NCI-H526 (cell line): ENCODE measurements at regions not wholly inside any gene's neighbourhood (a gene's known extent, or its start where the extent isn't known, plus 50 kb on each side); places are given as distances from the start of the nearest gene placed in this dataset.

Experiments
- DNase-seq, 2 experiments: peaks; one replicate each; lab custom pipeline; 2025; lab: John Stamatoyannopoulos, UW

- no peak for DNase-seq
Observed at GRCh38 chr20:62527781-62528180, 52.0 kb upstream of the GATA5 start.

GRCh38 chr20:62528983-62529891 lies 53.4 kb upstream of the GATA5 start:
- no peak for DNase-seq

GRCh38 chr20:62529896-62530642 lies 54.3 kb upstream of the GATA5 start:
- no peak for DNase-seq

- DNase-seq = no peak
Observed at GRCh38 chr20:62530643-62531032, 54.8 kb upstream of the GATA5 start.

GRCh38 chr20:62531046-62531838 lies 55.4 kb upstream of the GATA5 start:
- DNase-seq = no peak

GRCh38 chr20:62532921-62533320 lies 57.1 kb upstream of the GATA5 start:
- DNase-seq = no peak

GRCh38 chr20:62533591-62534495 lies 58.0 kb upstream of the GATA5 start:
- no peak for DNase-seq

- no peak for DNase-seq
Observed at GRCh38 chr20:62534526-62535221, 58.9 kb upstream of the GATA5 start.

GRCh38 chr20:62535282-62535811 lies 59.6 kb upstream of the GATA5 start:
- no peak for DNase-seq

GRCh38 chr20:62535964-62536363 lies 60.2 kb upstream of the GATA5 start:
- no peak for DNase-seq

GRCh38 chr20:62536871-62537401 lies 61.1 kb upstream of the GATA5 start:
- no peak for DNase-seq

GRCh38 chr20:62537649-62538292 lies 62.0 kb upstream of the GATA5 start:
- no peak for DNase-seq

- DNase-seq = no peak
Observed at GRCh38 chr20:62539198-62540045, 63.6 kb upstream of the GATA5 start.

GRCh38 chr20:62540504-62540903 lies 64.7 kb upstream of the GATA5 start:
- DNase-seq = no peak

- no peak for DNase-seq
Observed at GRCh38 chr20:62542862-62543261, 67.1 kb upstream of the GATA5 start.

GRCh38 chr20:62543470-62544302 lies 67.9 kb upstream of the GATA5 start:
- DNase-seq = no peak

GRCh38 chr20:62544505-62545055 lies 68.8 kb upstream of the GATA5 start:
- DNase-seq = no peak
